ENCODE measurements at regions not wholly inside any gene's neighbourhood (a gene's known extent, or its start where the extent isn't known, plus 50 kb on each side); places are given as distances from the start of the nearest gene placed in this dataset.

GRCh38 chr19:31402529-31403316, 53.5 kb upstream of the TSHZ3 start:
- no peak overlapping the region for H3K4me3 ChIP-seq (ENCODE audit: low read depth, low read length)
- CTCF ChIA-PET: no interaction called here
- POLR2A ChIA-PET: no interaction called here
- DNase-seq (ENCODE audit: low read depth, low spot score): no peak
- TF ChIP-seq, protein P1, sequence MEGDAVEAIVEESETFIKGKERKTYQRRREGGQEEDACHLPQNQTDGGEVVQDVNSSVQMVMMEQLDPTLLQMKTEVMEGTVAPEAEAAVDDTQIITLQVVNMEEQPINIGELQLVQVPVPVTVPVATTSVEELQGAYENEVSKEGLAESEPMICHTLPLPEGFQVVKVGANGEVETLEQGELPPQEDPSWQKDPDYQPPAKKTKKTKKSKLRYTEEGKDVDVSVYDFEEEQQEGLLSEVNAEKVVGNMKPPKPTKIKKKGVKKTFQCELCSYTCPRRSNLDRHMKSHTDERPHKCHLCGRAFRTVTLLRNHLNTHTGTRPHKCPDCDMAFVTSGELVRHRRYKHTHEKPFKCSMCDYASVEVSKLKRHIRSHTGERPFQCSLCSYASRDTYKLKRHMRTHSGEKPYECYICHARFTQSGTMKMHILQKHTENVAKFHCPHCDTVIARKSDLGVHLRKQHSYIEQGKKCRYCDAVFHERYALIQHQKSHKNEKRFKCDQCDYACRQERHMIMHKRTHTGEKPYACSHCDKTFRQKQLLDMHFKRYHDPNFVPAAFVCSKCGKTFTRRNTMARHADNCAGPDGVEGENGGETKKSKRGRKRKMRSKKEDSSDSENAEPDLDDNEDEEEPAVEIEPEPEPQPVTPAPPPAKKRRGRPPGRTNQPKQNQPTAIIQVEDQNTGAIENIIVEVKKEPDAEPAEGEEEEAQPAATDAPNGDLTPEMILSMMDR (IDR thresholded peaks at IDR 0.05; ENCODE audit: insufficient read depth, low read length, missing control alignments): no peak

- TF ChIP-seq, protein P1 (IDR thresholded peaks at IDR 0.05; ENCODE audit: insufficient read depth, low read length, missing control alignments): no peak
- ChIA-PET POLR2A (no interaction called here), CTCF (interaction anchor here (1.1 kb wide), 1 partner anchor 10 kb away, joined by 3 read pairs; no protein-coding TSS in a partner anchor)
These were observed 56.9 kb upstream of the TSHZ3 start for GRCh38 chr19:31406106-31406505.

DNA sequence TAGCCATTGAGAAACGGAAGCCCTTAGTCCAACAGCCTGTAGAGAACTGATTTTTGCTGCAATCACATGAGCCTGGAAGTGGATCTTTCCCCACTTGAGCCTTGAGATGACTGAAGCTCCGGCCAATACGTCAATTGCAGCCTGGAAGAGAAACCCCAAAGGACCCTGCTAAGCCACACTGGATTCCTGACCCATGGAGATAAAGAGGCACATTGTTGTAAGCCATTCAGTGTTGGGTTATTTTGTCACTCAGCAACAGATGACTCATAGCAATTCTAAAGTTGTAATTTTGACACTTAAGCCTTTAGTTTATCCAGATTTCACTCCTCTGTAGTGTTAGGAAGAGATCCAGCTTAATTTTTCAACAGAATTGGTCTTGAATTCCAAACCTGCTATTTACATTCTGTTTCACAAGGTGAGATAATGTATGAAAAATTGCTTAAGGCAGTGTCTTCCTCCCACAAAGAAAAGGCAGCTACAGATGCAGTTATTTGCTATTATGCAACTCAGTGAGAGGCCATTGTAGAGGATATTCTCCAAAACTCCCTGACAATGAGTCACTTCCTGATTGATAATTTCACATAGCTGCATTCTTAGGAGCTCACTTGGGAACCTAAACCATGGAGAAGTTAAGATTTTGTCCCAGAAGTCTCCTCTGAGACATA, 59.4 kb upstream of the TSHZ3 start:
- ChIA-PET CTCF (interaction anchor here (0.7 kb wide), 1 partner anchor 354 kb away, joined by 3 read pairs; no protein-coding TSS in a partner anchor), POLR2A (no interaction called here)
- TF ChIP-seq, protein P1 (IDR thresholded peaks at IDR 0.05; ENCODE audit: insufficient read depth, low read length, missing control alignments): no peak
- peak; percentile 61 for DNase-seq (ENCODE audit: low read depth, low spot score)
- no peak overlapping the region for H3K4me3 ChIP-seq (ENCODE audit: low read depth, low read length)

More at GRCh38 chr19:31406106-31406505, 56.9 kb upstream of the TSHZ3 start:
- H3K4me3 ChIP-seq (ENCODE audit: low read depth, low read length): no peak overlapping the region
- no peak for DNase-seq (ENCODE audit: low read depth, low spot score)

DNA sequence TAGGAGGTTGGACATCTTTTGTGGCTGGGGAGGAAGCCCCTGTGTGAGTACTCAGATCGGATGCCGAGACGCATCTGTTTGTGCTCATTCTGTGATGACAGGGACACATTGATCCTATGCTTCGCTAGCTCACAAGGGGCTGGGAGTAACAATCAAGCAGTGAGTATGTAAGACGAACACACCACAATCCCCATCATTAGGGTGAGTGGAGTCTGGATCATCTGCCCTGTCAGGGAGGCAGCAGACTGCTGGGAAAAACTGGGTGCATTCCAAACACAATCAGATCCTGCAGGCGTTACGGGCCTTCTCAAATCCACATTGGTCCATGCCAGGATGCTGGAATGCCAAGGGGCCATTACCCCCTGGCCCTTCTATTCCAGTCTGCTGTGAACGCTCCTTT, 64.1 kb upstream of the TSHZ3 start:
- CTCF ChIA-PET: no interaction called here
- DNase-seq (ENCODE audit: low read depth, low spot score): no peak
- H3K4me3 ChIP-seq (ENCODE audit: low read depth, low read length): no peak overlapping the region
- POLR2A ChIA-PET: no interaction called here
- TF ChIP-seq, protein P1 (IDR thresholded peaks at IDR 0.05; ENCODE audit: insufficient read depth, low read length, missing control alignments): no peak

GRCh38 chr19:31415322-31415721, 66.1 kb upstream of the TSHZ3 start:
- TF ChIP-seq, protein P1 (IDR thresholded peaks at IDR 0.05; ENCODE audit: insufficient read depth, low read length, missing control alignments): no peak
- H3K4me3 ChIP-seq (ENCODE audit: low read depth, low read length): no peak overlapping the region
- ChIA-PET POLR2A (no interaction called here), CTCF (no interaction called here)
- DNase-seq (ENCODE audit: low read depth, low spot score): no peak

DNA sequence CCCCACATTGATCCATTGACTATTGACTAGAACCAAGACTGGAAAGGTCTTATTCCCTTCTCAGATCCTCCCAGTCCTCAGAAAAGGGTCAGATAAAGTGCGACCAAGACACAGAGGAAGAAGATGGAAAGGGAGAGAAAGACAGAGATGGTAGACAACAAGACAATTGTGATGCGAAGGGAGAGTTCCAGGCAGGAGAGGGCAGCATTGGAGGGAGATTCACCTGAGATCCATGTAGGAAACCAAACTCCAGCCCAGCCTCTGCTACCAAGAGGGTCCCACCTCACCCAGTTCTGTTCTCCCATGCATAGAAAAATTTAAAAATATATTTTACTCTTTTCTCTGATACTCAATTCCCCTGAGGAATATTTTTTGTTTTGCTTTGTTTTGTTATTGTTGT, 67.3 kb upstream of the TSHZ3 start:
- ChIA-PET POLR2A (no interaction called here), CTCF (no interaction called here)
- no peak overlapping the region for H3K4me3 ChIP-seq (ENCODE audit: low read depth, low read length)
- TF ChIP-seq, protein P1 (IDR thresholded peaks at IDR 0.05; ENCODE audit: insufficient read depth, low read length, missing control alignments): no peak
- no peak for DNase-seq (ENCODE audit: low read depth, low spot score)

Data from AG04449 (cell line).